ENCODE measurements at regions not wholly inside any gene's neighbourhood (a gene's known extent, or its start where the extent isn't known, plus 50 kb on each side); places are given as distances from the start of the nearest gene placed in this dataset.

DNA sequence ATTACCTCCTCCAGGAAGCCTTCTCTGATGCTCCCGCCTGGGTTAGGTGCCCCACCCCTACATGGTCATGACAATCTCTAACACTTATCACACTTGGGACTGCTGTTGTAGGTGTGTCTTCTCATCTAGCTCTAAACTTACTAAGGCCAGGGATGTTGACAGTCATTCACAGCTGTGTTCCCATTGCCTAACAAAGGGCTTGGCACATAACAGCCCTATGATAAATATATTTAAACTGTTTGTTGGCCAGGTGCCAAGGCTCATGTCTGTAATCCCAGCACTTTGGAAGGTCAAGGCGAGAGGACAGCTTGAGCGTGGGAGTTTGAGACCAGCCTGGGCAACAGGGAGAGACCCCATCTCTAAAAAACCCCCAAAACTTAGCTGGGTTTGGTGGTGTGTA is 98.8 kb upstream of the RGS6 start:
- TF ChIP-seq, protein P1, sequence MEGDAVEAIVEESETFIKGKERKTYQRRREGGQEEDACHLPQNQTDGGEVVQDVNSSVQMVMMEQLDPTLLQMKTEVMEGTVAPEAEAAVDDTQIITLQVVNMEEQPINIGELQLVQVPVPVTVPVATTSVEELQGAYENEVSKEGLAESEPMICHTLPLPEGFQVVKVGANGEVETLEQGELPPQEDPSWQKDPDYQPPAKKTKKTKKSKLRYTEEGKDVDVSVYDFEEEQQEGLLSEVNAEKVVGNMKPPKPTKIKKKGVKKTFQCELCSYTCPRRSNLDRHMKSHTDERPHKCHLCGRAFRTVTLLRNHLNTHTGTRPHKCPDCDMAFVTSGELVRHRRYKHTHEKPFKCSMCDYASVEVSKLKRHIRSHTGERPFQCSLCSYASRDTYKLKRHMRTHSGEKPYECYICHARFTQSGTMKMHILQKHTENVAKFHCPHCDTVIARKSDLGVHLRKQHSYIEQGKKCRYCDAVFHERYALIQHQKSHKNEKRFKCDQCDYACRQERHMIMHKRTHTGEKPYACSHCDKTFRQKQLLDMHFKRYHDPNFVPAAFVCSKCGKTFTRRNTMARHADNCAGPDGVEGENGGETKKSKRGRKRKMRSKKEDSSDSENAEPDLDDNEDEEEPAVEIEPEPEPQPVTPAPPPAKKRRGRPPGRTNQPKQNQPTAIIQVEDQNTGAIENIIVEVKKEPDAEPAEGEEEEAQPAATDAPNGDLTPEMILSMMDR (IDR thresholded peaks at IDR 0.05 in 8 of 11, conservative IDR thresholded peaks at IDR 0.05 in 3 of 11) = no peak
- TF ChIP-seq POLR2AphosphoS5 (IDR thresholded peaks at IDR 0.05) = no peak
